Keratinocyte (primary cell): ENCODE measurements at regions not wholly inside any gene's neighbourhood (a gene's known extent, or its start where the extent isn't known, plus 50 kb on each side); places are given as distances from the start of the nearest gene placed in this dataset.

Source experiments
- EZH2 ChIP-seq: IDR thresholded peaks from one replicate; pipeline ENCODE4 v1.6.1; 2012; ENCODE audit warnings: inconsistent platforms, mild to moderate bottlenecking, low read length, moderate library complexity
- TF ChIP-seq, protein P1 (sequence below), 3 experiments: IDR thresholded peaks in 1 of 3; conservative IDR thresholded peaks in 1 of 3; optimal IDR thresholded peaks in 1 of 3; 2 replicates in 2 of 3; 3 replicates in 1 of 3; pipeline versions ENCODE3 to v1.5.1; 2011; ENCODE audit warnings: low read length in 3 of 3, mild to moderate bottlenecking in 3 of 3, moderate library complexity in 2 of 3, control low read depth in 1 of 3, inconsistent platforms in 1 of 3; ENCODE audit not compliant: insufficient read depth in 2 of 3; ENCODE audit errors: extremely low read depth in 1 of 3

- TF ChIP-seq, protein P1, sequence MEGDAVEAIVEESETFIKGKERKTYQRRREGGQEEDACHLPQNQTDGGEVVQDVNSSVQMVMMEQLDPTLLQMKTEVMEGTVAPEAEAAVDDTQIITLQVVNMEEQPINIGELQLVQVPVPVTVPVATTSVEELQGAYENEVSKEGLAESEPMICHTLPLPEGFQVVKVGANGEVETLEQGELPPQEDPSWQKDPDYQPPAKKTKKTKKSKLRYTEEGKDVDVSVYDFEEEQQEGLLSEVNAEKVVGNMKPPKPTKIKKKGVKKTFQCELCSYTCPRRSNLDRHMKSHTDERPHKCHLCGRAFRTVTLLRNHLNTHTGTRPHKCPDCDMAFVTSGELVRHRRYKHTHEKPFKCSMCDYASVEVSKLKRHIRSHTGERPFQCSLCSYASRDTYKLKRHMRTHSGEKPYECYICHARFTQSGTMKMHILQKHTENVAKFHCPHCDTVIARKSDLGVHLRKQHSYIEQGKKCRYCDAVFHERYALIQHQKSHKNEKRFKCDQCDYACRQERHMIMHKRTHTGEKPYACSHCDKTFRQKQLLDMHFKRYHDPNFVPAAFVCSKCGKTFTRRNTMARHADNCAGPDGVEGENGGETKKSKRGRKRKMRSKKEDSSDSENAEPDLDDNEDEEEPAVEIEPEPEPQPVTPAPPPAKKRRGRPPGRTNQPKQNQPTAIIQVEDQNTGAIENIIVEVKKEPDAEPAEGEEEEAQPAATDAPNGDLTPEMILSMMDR (optimal IDR thresholded peaks at IDR 0.05 in 1 of 3, IDR thresholded peaks at IDR 0.05 in 1 of 3, conservative IDR thresholded peaks at IDR 0.05 in 1 of 3; ENCODE audit: extremely low read depth in 1 of 3, insufficient read depth in 2 of 3, low read length in 3 of 3), result no peak
- no peak for TF ChIP-seq EZH2
Measured at GRCh38 chr2:192957425-192957824, 762.7 kb upstream of the TMEFF2 start.
